ENCODE measurements at regions not wholly inside any gene's neighbourhood (a gene's known extent, or its start where the extent isn't known, plus 50 kb on each side); places are given as distances from the start of the nearest gene placed in this dataset.

GRCh38 chr6:167538746-167539145 is 213.9 kb downstream of the TTLL2 start:
- no peak for TF ChIP-seq YY1 (IDR thresholded peaks at IDR 0.05; ENCODE audit: low read depth)
- TF ChIP-seq EP300 (IDR thresholded peaks at IDR 0.05; ENCODE audit: borderline replicate concordance): no peak
- TF ChIP-seq MAX (IDR thresholded peaks at IDR 0.05): no peak
- TF ChIP-seq REST (IDR thresholded peaks at IDR 0.05; ENCODE audit: low read depth): no peak
- no peak for TF ChIP-seq CREB1 (IDR thresholded peaks at IDR 0.05; ENCODE audit: low read depth)
- TF ChIP-seq TEAD4 (IDR thresholded peaks at IDR 0.05): no peak
- TF ChIP-seq EGR1 (IDR thresholded peaks at IDR 0.05): no peak
- TF ChIP-seq RAD21 (IDR thresholded peaks at IDR 0.05; ENCODE audit: low read depth): no peak

Measured in Ishikawa (cell line).